T-helper 9 cell (primary cell): ENCODE measurements at regions not wholly inside any gene's neighbourhood (a gene's known extent, or its start where the extent isn't known, plus 50 kb on each side); places are given as distances from the start of the nearest gene placed in this dataset.

Source experiments
- DNase-seq: peaks from one replicate; pipeline ENCODE4 v3.0.0-alpha.2; 2020

DNA sequence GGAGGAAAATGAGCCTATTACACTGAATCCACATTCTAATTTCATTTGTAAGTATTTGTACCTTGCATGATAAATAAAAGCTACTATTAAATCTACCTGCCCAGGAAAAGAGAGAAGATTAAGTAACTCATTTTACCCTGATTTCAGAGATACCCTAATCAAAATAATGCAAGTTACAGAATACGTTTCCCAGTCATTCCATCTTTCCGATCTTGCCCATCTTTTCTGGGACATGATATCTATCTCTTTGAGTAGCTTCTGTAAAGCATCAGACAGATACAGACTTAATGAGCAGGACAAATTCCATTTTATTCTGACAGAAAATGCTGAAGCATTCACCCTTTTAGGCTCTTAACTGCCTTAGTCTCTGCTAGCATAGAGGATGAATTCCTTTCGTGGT lies 56.6 kb downstream of the SPRY2 start:
- no peak for DNase-seq

DNA sequence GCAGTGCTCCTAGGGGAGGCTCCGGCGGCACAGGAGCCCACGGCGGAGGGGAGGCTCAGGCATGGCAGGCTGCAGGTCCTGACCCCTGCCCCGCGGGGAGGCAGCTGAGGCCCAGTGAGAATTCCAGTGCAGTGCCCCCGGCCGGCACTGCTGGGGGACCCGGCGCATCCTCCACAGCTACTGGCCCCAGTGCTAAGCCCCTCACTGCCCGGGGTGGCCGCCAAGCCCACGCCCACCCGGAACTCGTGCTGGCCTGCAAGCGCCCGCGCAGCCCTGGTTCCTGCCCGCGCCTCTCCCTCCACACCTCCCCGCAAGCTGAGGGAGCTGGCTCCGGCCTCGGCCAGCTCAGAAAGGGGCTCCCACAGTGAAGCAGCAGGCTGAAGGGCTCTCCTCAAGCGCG lies 62.2 kb downstream of the SPRY2 start:
- DNase-seq, result no peak

DNA sequence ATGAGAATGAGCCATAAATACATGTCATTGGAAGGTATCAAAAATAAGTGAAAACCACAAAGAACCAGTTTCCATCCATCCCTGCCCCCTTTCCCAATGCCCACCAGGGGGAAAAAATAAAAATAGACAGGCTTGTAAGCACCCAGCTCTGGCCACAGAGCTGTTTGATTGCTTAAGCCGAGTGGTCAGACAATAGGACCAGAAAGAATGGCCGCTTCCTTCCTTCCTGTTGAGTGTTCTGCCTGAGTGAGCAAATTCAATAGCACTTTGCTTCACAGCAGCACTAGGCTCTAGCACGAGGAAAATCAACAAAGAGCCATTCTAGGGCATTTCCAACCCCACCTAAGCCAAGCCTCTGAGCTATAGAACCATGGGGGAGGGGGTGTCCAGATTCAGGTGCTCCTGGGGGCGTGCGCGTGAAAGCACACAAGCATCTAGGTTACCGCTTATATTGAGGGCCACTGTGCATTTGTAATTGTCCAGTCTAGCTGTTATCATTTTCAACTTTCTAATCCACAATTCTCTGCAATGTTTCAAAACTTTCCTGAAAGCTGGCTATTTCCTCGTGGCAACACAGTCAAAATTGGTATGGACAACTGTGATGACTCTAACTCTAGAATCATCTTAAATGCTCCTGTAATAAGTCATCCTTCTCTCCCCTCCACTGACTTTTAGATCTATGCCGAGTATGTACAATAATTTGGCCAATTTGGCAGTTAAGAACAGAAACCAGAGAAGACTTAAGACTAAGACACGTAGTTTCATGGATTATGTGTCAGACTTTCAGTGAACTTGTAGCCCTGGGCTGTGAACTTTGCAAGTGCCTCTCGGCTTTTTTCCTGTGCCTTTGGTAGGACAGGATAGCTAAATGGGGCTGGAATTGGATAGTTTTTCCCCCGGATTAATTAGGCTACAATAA lies 64.3 kb downstream of the SPRY2 start:
- no peak for DNase-seq

DNA sequence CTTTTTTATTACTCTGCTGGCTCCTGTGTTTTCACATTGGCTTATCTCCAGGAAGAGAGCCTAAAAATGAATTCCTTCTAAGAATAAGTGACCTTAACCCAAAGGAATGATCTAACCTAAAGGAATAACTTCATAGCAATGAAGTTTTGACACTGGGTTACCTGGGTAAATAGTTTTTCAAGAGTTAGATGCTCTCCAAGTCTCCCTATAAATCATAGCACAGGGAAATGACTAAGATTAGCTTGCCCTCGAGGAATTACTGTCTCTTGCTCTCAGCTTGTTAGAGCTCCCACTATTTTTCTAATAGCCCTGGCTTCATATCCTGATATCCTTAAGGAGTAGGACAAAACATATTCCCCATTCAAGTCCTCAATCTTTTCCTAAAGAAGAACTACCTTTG lies 66.3 kb downstream of the SPRY2 start:
- DNase-seq, result no peak

DNA sequence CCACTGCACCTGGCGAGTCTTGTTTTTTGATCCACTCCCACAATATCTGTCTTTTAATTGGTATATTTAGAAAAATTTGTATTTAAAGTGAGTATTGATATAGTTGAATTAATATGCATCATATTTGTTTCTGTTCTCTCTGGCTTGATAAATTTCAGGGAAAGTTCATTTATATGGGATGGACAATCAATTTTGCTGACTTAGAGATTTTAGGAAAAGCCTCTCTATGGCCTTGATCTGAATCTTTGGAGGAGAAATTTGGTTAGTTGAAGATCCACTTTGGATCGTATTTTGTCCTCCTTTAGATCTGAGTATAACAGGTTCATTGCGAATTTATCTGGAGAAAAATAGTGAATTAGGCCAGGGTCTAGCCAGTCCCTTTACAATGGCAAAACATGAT lies 67.2 kb downstream of the SPRY2 start:
- DNase-seq, result no peak

DNA sequence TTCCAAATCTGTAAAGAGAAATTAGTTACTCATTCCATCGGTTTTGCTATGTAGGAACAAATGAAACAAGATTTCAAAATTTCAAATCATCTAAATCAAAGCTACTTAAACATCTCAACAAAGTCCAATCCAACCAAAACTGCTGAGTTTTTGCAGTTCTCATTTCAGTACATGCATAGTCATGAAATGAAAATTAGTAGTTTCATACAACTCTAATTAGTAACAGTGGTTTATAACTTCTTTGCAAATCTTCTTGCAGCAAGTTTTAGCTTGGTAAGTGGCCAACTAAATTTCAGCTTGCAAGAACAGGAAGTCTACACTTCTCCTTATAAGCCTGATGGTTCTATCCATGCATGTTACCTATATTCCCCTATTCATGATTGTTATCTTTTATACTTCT lies 75.6 kb downstream of the SPRY2 start:
- DNase-seq, result no peak

DNA sequence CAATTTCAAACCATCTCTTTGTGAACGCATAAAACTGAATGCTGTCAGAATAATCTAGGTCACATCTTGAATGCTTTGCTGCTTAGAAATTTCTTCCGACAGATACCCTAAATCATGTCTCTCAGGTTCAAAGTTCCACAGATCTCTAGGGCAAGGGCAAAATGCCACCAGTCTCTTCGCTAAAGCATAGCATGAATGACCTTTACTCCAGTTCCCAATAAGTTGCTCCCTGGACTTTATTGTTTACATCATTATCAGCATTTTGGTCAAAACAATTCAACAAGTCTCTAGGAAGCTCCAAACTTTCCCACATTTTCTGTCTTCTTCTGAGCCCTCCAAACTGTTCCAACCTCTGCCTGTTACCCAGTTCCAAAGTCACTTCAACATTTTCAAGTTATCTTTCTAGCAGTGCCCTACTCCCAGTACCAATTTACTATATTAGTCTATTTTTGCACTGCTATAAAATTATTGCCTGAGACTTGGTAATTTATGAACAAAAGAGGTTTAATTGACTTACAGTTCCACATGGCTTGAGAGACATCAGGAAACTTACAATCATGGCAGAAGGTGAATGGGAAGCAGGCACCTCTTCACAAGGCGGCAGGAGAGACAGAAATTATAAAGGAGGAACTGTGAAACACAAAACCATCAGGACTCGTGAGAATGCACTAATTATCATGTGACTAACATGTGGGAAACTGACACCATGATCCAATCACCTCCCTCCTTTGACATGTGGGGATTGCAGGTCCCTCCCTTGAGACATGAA lies 77.0 kb downstream of the SPRY2 start:
- no peak for DNase-seq

DNA sequence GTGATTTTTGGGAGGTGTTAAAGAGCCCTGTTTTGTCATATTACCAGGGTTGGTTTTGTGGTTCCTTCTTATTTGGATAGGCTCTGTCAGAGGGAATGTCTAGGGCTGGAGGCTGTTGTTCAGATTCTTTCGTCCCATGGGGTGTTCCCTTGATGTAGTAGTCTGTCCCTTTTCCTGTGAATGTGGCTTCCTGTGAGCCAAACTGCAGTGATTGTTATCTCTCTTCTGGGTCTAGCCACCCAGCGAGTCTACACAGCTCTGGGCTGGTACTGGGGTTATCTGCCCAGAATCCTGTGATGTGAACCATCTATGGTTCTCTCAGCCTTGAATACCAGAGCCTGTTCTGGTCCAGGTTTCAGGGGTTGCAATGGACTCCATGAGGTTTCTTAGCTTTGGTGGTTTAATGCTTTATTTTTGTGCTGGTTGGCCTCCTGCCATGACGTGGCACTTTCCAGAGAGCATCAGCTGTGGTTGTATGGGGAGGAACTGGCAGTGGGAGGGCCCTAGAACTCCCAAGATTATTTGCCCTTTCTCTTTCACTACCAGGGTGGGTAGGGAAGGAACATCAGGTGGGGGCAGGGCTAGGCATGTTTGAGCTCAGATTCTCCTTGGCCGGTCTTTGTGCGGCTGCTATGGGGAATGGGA lies 78.8 kb downstream of the SPRY2 start:
- DNase-seq, result no peak

DNA sequence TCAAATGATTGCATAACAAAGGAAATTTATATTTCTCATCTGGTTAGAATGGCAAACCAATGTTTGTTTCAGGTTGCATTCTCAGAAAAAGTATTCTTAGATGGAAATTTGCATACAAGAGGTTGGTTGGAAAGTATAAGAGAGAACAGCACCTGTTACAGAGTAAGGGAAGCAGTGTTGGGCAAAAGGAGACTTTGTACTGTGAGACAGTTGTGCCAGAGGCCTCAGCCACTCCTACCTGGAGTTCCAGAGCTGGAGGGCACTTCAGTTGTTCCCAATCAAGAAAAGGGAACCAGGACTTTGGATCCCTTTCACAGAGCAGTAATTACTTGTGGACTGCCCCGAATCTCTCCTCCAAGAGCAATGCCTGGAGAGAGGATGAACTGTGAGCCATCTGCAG lies 81.8 kb downstream of the SPRY2 start:
- no peak for DNase-seq

DNA sequence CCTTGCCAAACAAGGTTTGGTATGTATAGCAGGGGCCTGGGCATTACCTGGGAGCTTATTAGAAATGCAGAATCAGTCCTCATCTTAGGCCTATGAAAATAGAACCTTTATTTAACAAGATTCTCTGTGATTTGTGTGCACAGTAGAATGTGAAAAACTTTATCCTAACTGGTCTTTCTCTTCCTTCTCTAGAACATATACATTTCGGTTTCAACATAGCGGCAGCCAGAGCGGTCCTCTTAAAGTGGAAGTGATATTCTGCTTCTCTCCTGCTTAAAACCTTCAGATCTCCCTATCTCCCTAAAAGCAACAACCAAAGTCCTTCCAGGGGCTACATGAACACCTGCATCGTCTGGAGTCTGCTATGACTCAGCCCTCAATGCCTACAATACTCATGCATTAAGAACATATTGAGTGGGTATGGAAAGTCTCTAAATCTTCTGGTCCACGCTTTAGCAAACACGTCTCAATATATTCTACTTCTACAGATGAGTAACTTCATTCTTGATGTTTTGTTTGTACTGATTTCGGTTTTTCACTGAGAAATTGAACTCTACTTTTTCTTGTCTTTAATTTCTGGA lies 84.5 kb downstream of the SPRY2 start:
- no peak for DNase-seq

DNA sequence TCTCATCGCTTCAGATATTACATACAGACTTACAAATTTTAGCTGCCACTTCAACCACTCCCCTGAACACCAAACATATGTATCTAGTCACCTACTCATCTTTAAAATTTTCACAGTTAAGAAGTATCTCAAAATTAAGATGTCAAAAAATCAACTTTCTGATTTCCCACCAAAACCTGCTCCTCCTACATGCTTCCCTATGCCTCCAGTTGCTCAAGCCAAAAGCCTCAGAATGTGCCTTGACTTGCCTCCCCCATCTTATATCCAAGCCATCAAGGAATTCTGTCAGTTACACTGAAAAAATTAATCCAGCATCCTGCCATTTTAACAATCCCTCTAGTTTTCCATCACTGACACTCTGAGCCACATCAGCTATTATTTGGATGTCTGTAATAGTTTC lies 85.0 kb downstream of the SPRY2 start:
- DNase-seq, result no peak

DNA sequence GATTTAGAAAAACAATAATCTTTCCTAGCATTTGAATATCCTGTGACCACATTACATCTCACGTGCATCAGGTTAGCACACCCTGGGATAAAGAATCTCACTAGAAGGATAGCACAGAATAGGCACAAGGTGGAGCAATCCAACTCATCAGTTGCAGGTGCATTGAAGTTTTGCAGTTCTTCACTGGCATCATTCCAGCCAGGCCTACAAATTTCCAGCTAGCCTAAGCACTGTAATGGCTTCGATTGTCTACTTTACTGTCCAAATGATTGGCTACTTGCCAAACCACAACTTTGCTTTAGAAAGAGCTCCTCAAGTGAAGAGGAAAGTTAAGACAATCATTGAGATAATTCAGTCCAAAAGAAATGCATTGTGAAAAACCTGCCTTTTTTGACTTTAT lies 89.5 kb downstream of the SPRY2 start:
- DNase-seq, result no peak

DNA sequence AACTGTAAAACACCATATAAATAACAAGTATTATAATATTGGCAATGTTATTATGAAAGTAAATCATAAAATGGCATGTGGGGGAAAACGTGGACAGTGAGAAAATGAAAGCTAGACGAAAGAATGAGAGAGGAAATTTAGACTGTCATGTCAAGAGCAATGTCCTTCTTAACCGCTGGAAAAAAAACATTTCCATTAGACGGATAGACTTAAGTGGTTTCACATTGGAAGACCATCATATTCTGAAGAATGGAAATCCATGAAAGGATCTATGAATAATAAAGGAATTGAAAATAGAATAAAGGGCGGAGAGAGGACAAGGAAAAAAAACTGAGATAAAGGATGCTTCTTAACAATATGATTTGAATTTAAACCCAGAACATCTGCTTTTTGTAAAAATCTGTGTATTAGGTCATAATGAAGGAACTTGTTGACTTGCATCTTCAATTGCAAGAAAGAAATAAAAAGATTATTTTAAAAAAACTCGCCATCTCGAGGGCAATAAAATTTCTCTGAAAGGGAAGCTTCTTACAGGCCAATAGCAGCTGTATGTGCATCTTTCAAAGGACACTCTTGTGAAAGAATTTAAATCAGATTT lies 90.6 kb downstream of the SPRY2 start:
- DNase-seq, result no peak

DNA sequence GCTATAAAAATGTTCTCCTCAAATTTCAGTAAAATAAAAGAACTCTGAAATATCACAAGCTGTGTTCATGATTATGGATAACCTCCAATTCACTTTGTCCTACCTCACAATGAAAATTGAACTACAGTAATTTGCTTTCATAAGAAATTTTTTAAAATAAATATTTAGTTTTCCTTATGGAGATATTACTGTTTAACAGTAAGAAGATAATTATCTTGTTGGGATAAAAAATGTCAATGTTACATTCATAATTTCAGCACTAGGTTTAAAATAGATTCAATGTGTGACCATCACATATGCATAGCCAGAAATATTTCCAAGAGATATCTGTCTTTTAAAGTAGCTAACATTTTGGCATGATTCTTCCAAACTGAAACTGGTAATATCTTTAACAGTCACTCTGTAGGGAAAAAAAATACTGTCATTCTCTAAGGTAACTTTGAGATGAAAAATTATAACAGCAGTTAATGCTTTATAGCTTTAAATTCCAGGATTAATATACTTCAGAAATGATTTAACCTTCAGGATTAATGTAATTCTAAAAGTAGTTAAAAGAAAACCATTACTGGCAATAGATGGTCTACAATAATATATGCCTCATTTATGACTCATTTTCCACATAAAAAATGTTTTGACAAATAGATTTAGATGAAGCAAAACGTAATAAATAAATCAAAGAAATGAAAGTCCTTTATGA lies 91.3 kb downstream of the SPRY2 start:
- no peak for DNase-seq

DNA sequence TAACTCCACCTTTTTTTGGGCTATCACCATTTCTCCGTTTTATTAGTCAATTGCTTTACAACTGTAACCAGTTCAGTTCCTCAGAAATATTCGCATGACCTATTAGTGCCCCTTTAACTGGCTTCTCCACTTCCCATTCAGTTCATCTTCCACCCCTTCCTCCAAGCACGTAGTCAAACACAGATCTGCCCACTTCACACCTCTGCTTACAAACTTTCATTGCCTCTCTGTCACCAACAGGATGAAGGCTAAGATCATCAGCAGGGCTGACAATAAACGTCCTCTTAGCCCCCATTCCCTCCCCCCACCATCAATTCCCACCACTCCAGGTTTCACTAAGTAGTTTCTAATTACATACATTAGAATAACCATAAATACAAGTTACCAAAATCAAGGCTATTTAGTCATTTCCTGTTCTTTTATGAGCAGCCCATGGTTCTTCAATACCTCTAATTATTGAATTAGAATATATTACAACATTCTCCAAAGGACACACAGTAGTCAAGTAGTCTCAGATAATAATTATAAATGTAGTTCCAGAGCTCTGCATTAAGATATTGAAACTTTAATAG lies 95.7 kb downstream of the SPRY2 start:
- DNase-seq, result no peak

DNA sequence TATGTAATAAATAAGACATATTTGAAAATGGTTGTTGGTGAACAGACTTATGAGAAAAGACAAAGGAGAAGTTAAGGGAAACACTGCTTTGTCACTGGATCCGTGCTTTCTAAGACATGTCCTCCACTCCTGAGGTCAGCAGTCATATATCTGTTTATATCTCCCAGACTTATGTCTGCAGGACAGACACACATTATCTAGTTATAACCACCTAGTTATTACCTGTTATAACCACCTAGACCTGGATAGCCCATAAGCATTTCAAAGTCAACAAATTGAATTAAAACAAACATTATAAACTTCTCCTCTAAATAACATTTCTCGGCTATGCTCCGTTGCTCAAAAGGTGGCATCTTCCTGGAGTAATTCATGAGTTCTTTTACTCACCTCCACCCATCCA lies 96.4 kb downstream of the SPRY2 start:
- no peak for DNase-seq

DNA sequence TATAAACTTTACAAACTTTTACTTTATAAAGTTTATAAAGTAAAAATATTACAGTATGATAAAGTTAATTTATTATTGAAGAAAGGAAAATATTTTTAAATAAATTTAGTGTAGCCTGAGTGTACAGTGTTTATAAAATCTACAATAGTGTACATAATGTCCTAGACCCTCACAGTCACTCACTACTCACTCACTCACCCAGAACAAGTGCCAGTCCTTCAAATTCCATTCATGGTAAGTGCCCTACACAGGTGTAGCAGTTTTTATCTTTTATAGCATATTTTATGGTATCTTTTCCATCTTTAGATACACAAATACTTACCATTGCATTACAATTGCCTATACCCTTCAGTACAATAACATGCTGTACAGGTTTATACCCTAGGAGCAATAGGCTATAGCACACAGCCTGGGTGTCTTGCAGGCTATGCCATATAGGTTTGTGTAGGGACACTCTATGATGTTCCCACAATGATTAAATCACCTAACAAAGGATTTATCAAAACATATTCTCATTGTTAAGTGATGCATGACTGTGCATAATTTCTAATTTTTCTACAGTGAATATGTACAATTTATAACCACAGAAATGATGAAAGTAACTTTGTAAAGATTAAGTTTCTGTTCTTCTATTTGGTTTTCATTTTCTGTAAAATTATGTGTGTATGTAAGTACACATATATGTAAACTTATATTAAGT lies 98.0 kb downstream of the SPRY2 start:
- DNase-seq, result no peak

DNA sequence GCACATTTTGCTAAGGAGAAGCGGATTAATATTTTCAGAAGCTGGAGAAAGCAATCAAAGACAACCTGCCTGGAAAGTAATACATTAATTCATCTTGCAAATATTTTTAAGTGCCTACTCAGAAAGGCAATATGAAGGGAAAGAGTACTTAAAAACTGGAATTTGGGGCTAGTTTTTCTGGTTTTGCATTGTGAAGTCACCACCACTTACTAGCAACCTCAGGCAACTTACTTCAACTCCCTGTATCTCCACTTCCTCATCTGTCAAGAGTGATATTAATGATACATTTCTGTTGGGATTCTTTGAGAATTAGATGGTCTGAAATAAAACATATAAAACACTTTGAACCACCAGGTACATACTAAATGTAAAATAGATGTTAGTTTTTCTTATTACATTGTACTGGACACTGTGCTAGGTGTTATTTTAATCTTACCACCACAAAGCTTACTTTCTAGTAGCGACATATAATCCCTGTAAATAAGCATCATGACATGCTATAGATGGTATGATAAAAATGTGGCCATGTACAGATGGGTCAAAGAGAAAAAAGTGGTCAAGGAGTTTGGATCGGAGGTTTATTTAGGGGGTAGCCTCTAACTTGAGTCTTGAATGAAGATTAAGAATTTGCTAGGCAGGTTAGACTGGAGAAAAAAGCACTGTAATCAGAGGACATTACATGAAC lies 101.2 kb downstream of the SPRY2 start:
- no peak for DNase-seq

DNA sequence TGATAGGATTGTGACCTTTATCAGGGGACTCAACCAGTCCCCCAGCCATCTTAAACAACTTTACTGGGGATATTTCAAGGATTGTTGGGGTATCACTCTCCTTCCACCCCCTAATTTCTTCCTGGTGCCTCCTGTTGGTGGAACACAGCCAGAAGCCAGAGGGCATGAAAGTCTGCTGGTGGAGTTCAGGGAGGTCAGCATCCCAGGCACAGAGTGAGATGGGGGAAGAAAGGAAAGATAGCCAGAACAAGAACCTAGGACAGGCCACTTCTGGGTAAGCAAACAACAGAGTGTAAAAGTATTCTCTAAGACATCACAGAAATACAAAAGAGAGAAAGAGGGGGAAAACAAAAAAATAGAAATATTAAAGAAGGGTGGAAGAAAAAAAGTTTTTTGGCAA lies 101.8 kb downstream of the SPRY2 start:
- no peak for DNase-seq

DNA sequence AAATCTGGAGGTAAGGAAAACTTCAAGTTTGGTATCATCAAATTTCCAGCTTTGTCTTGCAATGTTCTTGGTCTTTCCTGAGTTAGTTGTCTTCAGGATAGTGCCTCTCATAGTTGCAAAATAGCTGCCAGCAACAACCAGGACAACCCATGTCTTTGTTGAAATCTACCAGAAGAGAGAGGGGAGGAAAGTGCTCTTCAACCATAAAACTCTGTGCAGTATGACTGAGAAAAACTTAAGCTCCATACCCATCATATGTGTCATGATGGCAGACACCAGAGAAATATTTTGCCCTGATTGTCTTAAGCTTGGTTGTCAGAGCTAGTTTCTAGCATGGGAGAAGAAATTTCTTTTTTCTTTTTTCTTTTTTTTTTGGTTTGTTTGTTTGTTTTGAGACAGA lies 103.3 kb downstream of the SPRY2 start:
- DNase-seq, result no peak

DNA sequence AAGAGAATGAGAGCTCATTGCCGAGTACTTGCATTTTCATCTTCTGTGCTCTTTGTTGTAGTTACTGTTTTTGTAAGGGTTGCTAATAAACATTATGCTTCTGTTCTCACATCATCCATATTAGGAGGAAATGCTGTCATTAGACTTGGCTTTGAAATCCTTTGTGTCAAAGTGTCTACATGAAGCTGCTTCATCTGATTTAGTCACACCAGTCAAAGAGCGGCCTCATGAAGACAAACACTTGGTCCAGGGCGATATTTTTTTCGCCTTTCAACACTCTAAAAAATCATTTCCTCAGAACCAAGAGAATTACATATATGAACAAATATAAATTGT lies 105.0 kb downstream of the SPRY2 start:
- no peak for DNase-seq
